GM10248 (cell line): ENCODE measurements at regions not wholly inside any gene's neighbourhood (a gene's known extent, or its start where the extent isn't known, plus 50 kb on each side); places are given as distances from the start of the nearest gene placed in this dataset.

ENCODE experiments used
- CTCF ChIA-PET: fragments of 300-600 bp; sonication (Branson Sonifier 250); formaldehyde crosslinking; extraction: SDS; loops from one replicate; lab custom pipeline; 2021; ENCODE audit warnings: antibody characterized with exemption; lab: Yijun Ruan, JAX
- POLR2A ChIA-PET: fragments of 350-650 bp; sonication (Branson Sonifier 250); formaldehyde crosslinking; extraction: SDS; loops from one replicate; lab custom pipeline; 2020; ENCODE audit warnings: antibody characterized with exemption; lab: Yijun Ruan, JAX
- DNase-seq: peaks from one replicate; pipeline ENCODE4 v3.0.0; 2012; ENCODE audit errors: extremely low spot score
- CTCF ChIP-seq: IDR thresholded peaks from 2 replicates; pipeline ENCODE4 v1.5.1; 2012; ENCODE audit warnings: mild to moderate bottlenecking, low read depth; ENCODE audit errors: extremely low read depth, missing control alignments, control extremely low read depth

GRCh38 chr4:53959343-53960120 is 104.9 kb downstream of the CHIC2 start:
- ChIA-PET CTCF (interaction anchor here (1.0 to 1.9 kb wide), 4 partner anchors 28 to 45 kb away, joined by 3 to 4 read pairs (median 3); no protein-coding TSS in a partner anchor), POLR2A (no interaction called here)
- TF ChIP-seq CTCF, result no peak
- DNase-seq, result no peak

- ChIA-PET POLR2A (no interaction called here), CTCF (no interaction called here)
- no peak for TF ChIP-seq CTCF
Measured at GRCh38 chr4:53956454-53956853, 108.0 kb downstream of the CHIC2 start.

GRCh38 chr4:53956053-53956452 is 108.4 kb downstream of the CHIC2 start:
- CTCF ChIA-PET, result no interaction called here
- no peak for DNase-seq
- POLR2A ChIA-PET, result no interaction called here
- no peak for TF ChIP-seq CTCF

More at GRCh38 chr4:53956454-53956853, 108.0 kb downstream of the CHIC2 start:
- no peak for DNase-seq

GRCh38 chr4:53951414-53951813 is 113.0 kb downstream of the CHIC2 start:
- TF ChIP-seq CTCF, result no peak
- POLR2A ChIA-PET, result no interaction called here
- CTCF ChIA-PET, result interaction anchor here (1.1 kb wide), 1 partner anchor 14 kb away, joined by 3 read pairs; no protein-coding TSS in a partner anchor
- DNase-seq, result no peak

GRCh38 chr4:53943345-53944085 is 120.9 kb downstream of the CHIC2 start:
- DNase-seq, result no peak
- ChIA-PET POLR2A (no interaction called here), CTCF (interaction anchor here (1.2 to 5.1 kb wide), 2 partner anchors 10 to 13 kb away, joined by 3 to 32 read pairs; no protein-coding TSS in a partner anchor)
- no peak for TF ChIP-seq CTCF

- ChIA-PET POLR2A (no interaction called here), CTCF (interaction anchor here (5.1 kb wide), 1 partner anchor 12 kb away, joined by 32 read pairs; no protein-coding TSS in a partner anchor)
- no peak for TF ChIP-seq CTCF
- DNase-seq, result no peak
Measured at GRCh38 chr4:53942712-53943111, 121.7 kb downstream of the CHIC2 start.
